ELF-1 (cell line): ENCODE measurements at regions not wholly inside any gene's neighbourhood (a gene's known extent, or its start where the extent isn't known, plus 50 kb on each side); places are given as distances from the start of the nearest gene placed in this dataset.

Experiments
- DNase-seq: peaks from one replicate; pipeline ENCODE4 v3.0.0-alpha.2; 2016; ENCODE audit warnings: low read depth, low spot score

- DNase-seq = no peak
These were observed 53.6 kb upstream of the DPT start for GRCh38 chr1:168782559-168783116.

- DNase-seq = no peak
These were observed 54.6 kb upstream of the DPT start for GRCh38 chr1:168783458-168784210.

GRCh38 chr1:168786476-168787330, 57.7 kb upstream of the DPT start:
- DNase-seq = no peak

- no peak for DNase-seq
These were observed 59.3 kb upstream of the DPT start for GRCh38 chr1:168788258-168788657.

- no peak for DNase-seq
These were observed 60.5 kb upstream of the DPT start for GRCh38 chr1:168789501-168789900.

GRCh38 chr1:168792142-168792541, 63.1 kb upstream of the DPT start:
- no peak for DNase-seq

GRCh38 chr1:168792592-168793125, 63.7 kb upstream of the DPT start:
- DNase-seq = no peak

GRCh38 chr1:168794057-168794456, 65.1 kb upstream of the DPT start:
- peak; percentile 1 for DNase-seq

- no peak for DNase-seq
These were observed 66.7 kb upstream of the DPT start for GRCh38 chr1:168795681-168796080.

GRCh38 chr1:168799927-168800605, 71.1 kb upstream of the DPT start:
- no peak for DNase-seq

GRCh38 chr1:168801032-168801745, 72.2 kb upstream of the DPT start:
- no peak for DNase-seq

GRCh38 chr1:168803806-168804510, 75.0 kb upstream of the DPT start:
- DNase-seq = peak; percentile 10

GRCh38 chr1:168806952-168807351, 77.9 kb upstream of the DPT start:
- no peak for DNase-seq

GRCh38 chr1:168811176-168811575, 82.2 kb upstream of the DPT start:
- DNase-seq = no peak

GRCh38 chr1:168819668-168820067, 90.7 kb upstream of the DPT start:
- no peak for DNase-seq

- DNase-seq = no peak
These were observed 92.4 kb upstream of the DPT start for GRCh38 chr1:168821434-168821833.

- no peak for DNase-seq
These were observed 93.9 kb upstream of the DPT start for GRCh38 chr1:168822911-168823310.

GRCh38 chr1:168823988-168824387, 95.0 kb upstream of the DPT start:
- DNase-seq = no peak

GRCh38 chr1:168824418-168825065, 95.5 kb upstream of the DPT start:
- DNase-seq = no peak

GRCh38 chr1:168825129-168825528, 96.1 kb upstream of the DPT start:
- no peak for DNase-seq
